ENCODE measurements at regions not wholly inside any gene's neighbourhood (a gene's known extent, or its start where the extent isn't known, plus 50 kb on each side); places are given as distances from the start of the nearest gene placed in this dataset.

- no peak for DNase-seq (ENCODE audit: low spot score)
These were observed 113.3 kb upstream of the KIF5B start for GRCh38 chr10:32169556-32169955.

GRCh38 chr10:32167450-32167849 is 111.2 kb upstream of the KIF5B start:
- DNase-seq (ENCODE audit: low spot score), result no peak

GRCh38 chr10:32166365-32166764 is 110.1 kb upstream of the KIF5B start:
- no peak for DNase-seq (ENCODE audit: low spot score)

- no peak for DNase-seq (ENCODE audit: low spot score)
These were observed 107.5 kb upstream of the KIF5B start for GRCh38 chr10:32163762-32164148.

- DNase-seq (ENCODE audit: low spot score), result no peak
These were observed 107.0 kb upstream of the KIF5B start for GRCh38 chr10:32163071-32163761.

- DNase-seq (ENCODE audit: low spot score), result no peak
These were observed 105.4 kb upstream of the KIF5B start for GRCh38 chr10:32161586-32161985.

GRCh38 chr10:32160864-32161263 is 104.6 kb upstream of the KIF5B start:
- no peak for DNase-seq (ENCODE audit: low spot score)

- DNase-seq (ENCODE audit: low spot score), result no peak
These were observed 103.0 kb upstream of the KIF5B start for GRCh38 chr10:32159264-32159663.

GRCh38 chr10:32156031-32156495 is 99.8 kb upstream of the KIF5B start:
- DNase-seq (ENCODE audit: low spot score), result no peak

- no peak for DNase-seq (ENCODE audit: low spot score)
These were observed 98.9 kb upstream of the KIF5B start for GRCh38 chr10:32155075-32155516.

GRCh38 chr10:32153931-32154330 is 97.7 kb upstream of the KIF5B start:
- DNase-seq (ENCODE audit: low spot score), result no peak

GRCh38 chr10:32153252-32153651 is 97.0 kb upstream of the KIF5B start:
- no peak for DNase-seq (ENCODE audit: low spot score)

GRCh38 chr10:32151871-32152270 is 95.6 kb upstream of the KIF5B start:
- no peak for DNase-seq (ENCODE audit: low spot score)

- peak; percentile 74 for DNase-seq (ENCODE audit: low spot score)
These were observed 94.4 kb upstream of the KIF5B start for GRCh38 chr10:32150532-32151101.

- DNase-seq (ENCODE audit: low spot score), result peak; percentile 85
These were observed 93.2 kb upstream of the KIF5B start for GRCh38 chr10:32149252-32149955.

- no peak for DNase-seq (ENCODE audit: low spot score)
These were observed 92.6 kb upstream of the KIF5B start for GRCh38 chr10:32148864-32149251.

- no peak for DNase-seq (ENCODE audit: low spot score)
These were observed 91.5 kb upstream of the KIF5B start for GRCh38 chr10:32147730-32148129.

- no peak for DNase-seq (ENCODE audit: low spot score)
These were observed 89.9 kb upstream of the KIF5B start for GRCh38 chr10:32146166-32146565.

GRCh38 chr10:32144817-32145688 is 88.8 kb upstream of the KIF5B start:
- DNase-seq (ENCODE audit: low spot score), result no peak

GRCh38 chr10:32143302-32143847 is 87.2 kb upstream of the KIF5B start:
- no peak for DNase-seq (ENCODE audit: low spot score)

- no peak for DNase-seq (ENCODE audit: low spot score)
These were observed 86.4 kb upstream of the KIF5B start for GRCh38 chr10:32142646-32143045.

Data from activated CD4-positive, alpha-beta T cell treated with anti-CD3 and anti-CD28 coated beads, Interleukin-2, Interleukin-4, amounts not matched to agents 100 ng/mL and 50 ng/mL, durations not matched to agents 16 hours and 8 hours (primary cell).